HEK293 (cell line): ENCODE measurements at regions not wholly inside any gene's neighbourhood (a gene's known extent, or its start where the extent isn't known, plus 50 kb on each side); places are given as distances from the start of the nearest gene placed in this dataset.

Experiments
- CTCF ChIP-seq: fragments of 450-650 bp; formaldehyde crosslinking; IDR thresholded peaks from 2 replicates; pipeline ENCODE4 v1.5.1; 2016; ENCODE audit warnings: missing biosample characterization, missing genetic modification characterization
- ZNF416 ChIP-seq: fragments of 450-650 bp; formaldehyde crosslinking; IDR thresholded peaks from 2 replicates; pipeline ENCODE4 v1.5.1; 2016; ENCODE audit warnings: missing biosample characterization, missing genetic modification characterization
- TF ChIP-seq, protein P1 (sequence below): fragments of 450-650 bp; formaldehyde crosslinking; IDR thresholded peaks from 2 replicates; pipeline ENCODE4 v1.5.1; 2017; ENCODE audit warnings: missing biosample characterization, missing genetic modification characterization
- TF ChIP-seq, protein P2 (sequence below): fragments of 450-650 bp; formaldehyde crosslinking; IDR thresholded peaks from 2 replicates; pipeline ENCODE4; 2016; ENCODE audit warnings: missing biosample characterization, missing genetic modification characterization

GRCh38 chr6:4459032-4459431, 317.2 kb upstream of the CDYL start:
- TF ChIP-seq CTCF: no peak
- no peak for TF ChIP-seq ZNF416 (tag by site-specific recombination)
- TF ChIP-seq, protein P1, sequence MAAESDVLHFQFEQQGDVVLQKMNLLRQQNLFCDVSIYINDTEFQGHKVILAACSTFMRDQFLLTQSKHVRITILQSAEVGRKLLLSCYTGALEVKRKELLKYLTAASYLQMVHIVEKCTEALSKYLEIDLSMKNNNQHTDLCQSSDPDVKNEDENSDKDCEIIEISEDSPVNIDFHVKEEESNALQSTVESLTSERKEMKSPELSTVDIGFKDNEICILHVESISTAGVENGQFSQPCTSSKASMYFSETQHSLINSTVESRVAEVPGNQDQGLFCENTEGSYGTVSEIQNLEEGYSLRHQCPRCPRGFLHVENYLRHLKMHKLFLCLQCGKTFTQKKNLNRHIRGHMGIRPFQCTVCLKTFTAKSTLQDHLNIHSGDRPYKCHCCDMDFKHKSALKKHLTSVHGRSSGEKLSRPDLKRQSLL: no peak
- TF ChIP-seq, protein P2, sequence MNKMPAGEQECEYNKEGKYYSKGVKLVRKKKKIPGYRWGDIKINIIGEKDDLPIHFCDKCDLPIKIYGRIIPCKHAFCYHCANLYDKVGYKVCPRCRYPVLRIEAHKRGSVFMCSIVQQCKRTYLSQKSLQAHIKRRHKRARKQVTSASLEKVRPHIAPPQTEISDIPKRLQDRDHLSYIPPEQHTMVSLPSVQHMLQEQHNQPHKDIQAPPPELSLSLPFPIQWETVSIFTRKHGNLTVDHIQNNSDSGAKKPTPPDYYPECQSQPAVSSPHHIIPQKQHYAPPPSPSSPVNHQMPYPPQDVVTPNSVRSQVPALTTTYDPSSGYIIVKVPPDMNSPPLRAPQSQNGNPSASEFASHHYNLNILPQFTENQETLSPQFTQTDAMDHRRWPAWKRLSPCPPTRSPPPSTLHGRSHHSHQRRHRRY (tag by site-specific recombination): no peak
